Adrenal gland (tissue), 9 donors: ENCODE measurements at regions not wholly inside any gene's neighbourhood (a gene's known extent, or its start where the extent isn't known, plus 50 kb on each side); places are given as distances from the start of the nearest gene placed in this dataset.

ENCODE experiments used
- DNase-seq, 7 donors: peaks; one replicate each; pipeline ENCODE4 v3.0.0-alpha.2; 2019 to 2020
- H3K27ac ChIP-seq, 5 donors: fragments of 200-600 bp; sonication (generic) in 4 of 5; 1 replicate in 3 of 5; 2 replicates in 2 of 5; pipeline versions ENCODE4 v1.5.1 to v1.8.0; 2016 to 2020; ENCODE audit warnings: mild to moderate bottlenecking in 1 of 5
- H3K27me3 ChIP-seq: fragments of 200-600 bp; 2 replicates; pipeline ENCODE4 v1.8.0; 2021
- H3K36me3 ChIP-seq, 2 donors: fragments of 200-600 bp; replicated peaks in 1 of 2; 1 replicate in 1 of 2; 2 replicates in 1 of 2; pipeline versions ENCODE4 v1.5.1 to v1.8.0; 2018 to 2022
- H3K4me1 ChIP-seq, 2 donors: fragments of 200-600 bp; replicated peaks in 1 of 2; 1 replicate in 1 of 2; 2 replicates in 1 of 2; pipeline versions ENCODE4 v1.5.1 to v1.8.0; 2018 to 2021
- H3K4me3 ChIP-seq, 4 donors: fragments of 200-600 bp; sonication (generic) in 3 of 4; one replicate each; pipeline ENCODE4 v1.5.1; 2016 to 2018
- H3K9me3 ChIP-seq, 3 donors: fragments of 200-600 bp; sonication (generic) in 1 of 3; replicated peaks in 1 of 3; 1 replicate in 2 of 3; 2 replicates in 1 of 3; pipeline versions ENCODE4 v1.5.1 to v1.8.0; 2016 to 2021
- CTCF ChIP-seq, 6 experiments: fragments of 450-650 bp in 4 of 6; fragments of 200-600 bp in 2 of 6; sonication (generic) in 1 of 6; IDR thresholded peaks; 1 replicate in 5 of 6; 2 replicates in 1 of 6; pipeline versions ENCODE4 v1.5.1 to v1.8.0; 2016 to 2021; ENCODE audit warnings: antibody characterized with exemption in 6 of 6, mild to moderate bottlenecking in 2 of 6, moderate library complexity in 1 of 6
- POLR2A ChIP-seq, 2 donors: fragments of 450-650 bp; IDR thresholded peaks; one replicate each; pipeline ENCODE4 v1.6.1; 2017; ENCODE audit warnings: antibody characterized with exemption in 2 of 2, mild to moderate bottlenecking in 2 of 2, moderate library complexity in 1 of 2
- WGBS, 4 donors: extraction: QIAGEN DNeasy Blood & Tissue Kit in 2 of 4; methylation state at CpG; one replicate each; pipeline versions ENCODE4 v1.1.5 to v1.1.7; 2013 to 2017; 5-methylcytosine and 5-hydroxymethylcytosine counted together
- intact Hi-C, 2 donors: fragments of 100-400 bp; cut with DNase I; formaldehyde crosslinking; loops; one replicate each; pipeline versions ENCODE4 v1.14.1 to v1.15.0; 2022 to 2023
- donor health status: healthy with polysubstance abuse.
- donor health status: Bipolar disorder and iron deficiency.
- donor health status: DM: yes; HTN: yes; CAD: no.
- donor health status: DM: no; HTN: no; CAD: no.
- donor health status: DM: no; HTN: no; CAD: no.

GRCh38 chr13:78428646-78429045 lies 174.7 kb downstream of the POU4F1 start:
- intact Hi-C loops = no loop called here
- no peaks in the 10 kb centered on the region for H3K9me3 ChIP-seq
- H3K4me1 ChIP-seq = no peaks in the 10 kb centered on the region
- H3K4me3 ChIP-seq = no peak overlapping the region
- 9 to 36% (median 32%) methylated on average over 2 of the region's 2 CpGs for WGBS, 4 donors
- no peak overlapping the region for H3K27ac ChIP-seq
- TF ChIP-seq POLR2A (IDR thresholded peaks at IDR 0.05) (no peak), CTCF (IDR thresholded peaks at IDR 0.05) (no peak)
- no peaks in the 10 kb centered on the region for H3K36me3 ChIP-seq
- H3K27me3 ChIP-seq = no peaks in the 10 kb centered on the region
- DNase-seq = no peak

- H3K27me3 ChIP-seq = no peaks in the 10 kb centered on the region
- H3K27ac ChIP-seq = no peak overlapping the region
- 66 to 77% (median 71%) methylated on average over 4 of the region's 4 CpGs for WGBS, 4 donors
- H3K9me3 ChIP-seq = no peaks in the 10 kb centered on the region
- intact Hi-C loops = no loop called here
- H3K36me3 ChIP-seq = no peaks in the 10 kb centered on the region
- no peak overlapping the region for H3K4me3 ChIP-seq
- TF ChIP-seq CTCF (IDR thresholded peaks at IDR 0.05) = no peak
- TF ChIP-seq POLR2A (IDR thresholded peaks at IDR 0.05) = no peak
- H3K4me1 ChIP-seq = no peaks in the 10 kb centered on the region
- DNase-seq = no peak
These were observed 177.2 kb downstream of the POU4F1 start for GRCh38 chr13:78426183-78426582.

GRCh38 chr13:78420814-78421213 lies 182.5 kb downstream of the POU4F1 start:
- WGBS, 4 donors = 76 to 100% (median 80%) methylated on average over 1 to 4 of the region's 4 CpGs
- TF ChIP-seq CTCF (IDR thresholded peaks at IDR 0.05) (no peak), POLR2A (IDR thresholded peaks at IDR 0.05) (no peak)
- Histone ChIP-seq H3K4me1 (no peaks in the 10 kb centered on the region), H3K27ac (no peak overlapping the region), H3K4me3 (no peak overlapping the region), H3K36me3 (no peaks in the 10 kb centered on the region), H3K9me3 (no peaks in the 10 kb centered on the region), H3K27me3 (no peaks in the 10 kb centered on the region)
- intact Hi-C loops = no loop called here
- no peak for DNase-seq

GRCh38 chr13:78413887-78414553 lies 189.3 kb downstream of the POU4F1 start:
- Histone ChIP-seq H3K27ac (no peak overlapping the region), H3K4me3 (no peak overlapping the region), H3K9me3 (no peaks in the 10 kb centered on the region), H3K27me3 (no peaks in the 10 kb centered on the region), H3K4me1 (no peaks in the 10 kb centered on the region), H3K36me3 (no peaks in the 10 kb centered on the region)
- no peak for DNase-seq
- TF ChIP-seq CTCF (IDR thresholded peaks at IDR 0.05) = no peak
- TF ChIP-seq POLR2A (IDR thresholded peaks at IDR 0.05) = no peak
- intact Hi-C loops = no loop called here
- WGBS, 4 donors = 48 to 67% (median 61%) methylated on average over 2 of the region's 2 CpGs
